DND-41 (cell line): ENCODE measurements at regions not wholly inside any gene's neighbourhood (a gene's known extent, or its start where the extent isn't known, plus 50 kb on each side); places are given as distances from the start of the nearest gene placed in this dataset.

Source experiments
- EZH2 ChIP-seq: IDR thresholded peaks from 3 replicates; pipeline ENCODE4 v1.6.1; 2012; ENCODE audit warnings: borderline replicate concordance, low read depth, mild to moderate bottlenecking, moderate library complexity, low read length, inconsistent platforms; ENCODE audit not compliant: severe bottlenecking
- TF ChIP-seq, protein P1 (sequence below): IDR thresholded peaks from 2 replicates; pipeline ENCODE4 v1.5.1; 2012; ENCODE audit warnings: borderline replicate concordance, low read length, moderate library complexity, mild to moderate bottlenecking; ENCODE audit not compliant: poor library complexity, severe bottlenecking; ENCODE audit errors: extremely low read depth

DNA sequence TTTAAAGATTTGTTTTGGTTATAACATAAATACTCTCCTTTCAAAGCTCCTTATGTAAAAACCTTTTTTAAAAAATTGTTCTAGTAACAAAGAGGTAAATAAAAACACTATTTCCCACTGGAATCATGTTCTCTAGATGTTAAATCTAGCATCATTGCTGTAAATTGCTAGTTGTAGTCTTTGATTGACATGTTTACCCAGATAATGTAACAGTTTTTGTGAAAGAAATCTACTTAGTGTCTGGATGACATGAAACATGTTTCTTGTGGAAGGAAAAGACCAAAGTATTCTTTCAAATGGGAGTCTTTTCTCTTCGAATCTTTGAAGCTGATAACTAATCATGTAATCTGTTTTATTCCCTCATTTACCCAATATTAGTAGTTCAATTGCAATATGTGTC lies 1565.9 kb upstream of the WWC1 start:
- TF ChIP-seq, protein P1, sequence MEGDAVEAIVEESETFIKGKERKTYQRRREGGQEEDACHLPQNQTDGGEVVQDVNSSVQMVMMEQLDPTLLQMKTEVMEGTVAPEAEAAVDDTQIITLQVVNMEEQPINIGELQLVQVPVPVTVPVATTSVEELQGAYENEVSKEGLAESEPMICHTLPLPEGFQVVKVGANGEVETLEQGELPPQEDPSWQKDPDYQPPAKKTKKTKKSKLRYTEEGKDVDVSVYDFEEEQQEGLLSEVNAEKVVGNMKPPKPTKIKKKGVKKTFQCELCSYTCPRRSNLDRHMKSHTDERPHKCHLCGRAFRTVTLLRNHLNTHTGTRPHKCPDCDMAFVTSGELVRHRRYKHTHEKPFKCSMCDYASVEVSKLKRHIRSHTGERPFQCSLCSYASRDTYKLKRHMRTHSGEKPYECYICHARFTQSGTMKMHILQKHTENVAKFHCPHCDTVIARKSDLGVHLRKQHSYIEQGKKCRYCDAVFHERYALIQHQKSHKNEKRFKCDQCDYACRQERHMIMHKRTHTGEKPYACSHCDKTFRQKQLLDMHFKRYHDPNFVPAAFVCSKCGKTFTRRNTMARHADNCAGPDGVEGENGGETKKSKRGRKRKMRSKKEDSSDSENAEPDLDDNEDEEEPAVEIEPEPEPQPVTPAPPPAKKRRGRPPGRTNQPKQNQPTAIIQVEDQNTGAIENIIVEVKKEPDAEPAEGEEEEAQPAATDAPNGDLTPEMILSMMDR = no peak
- TF ChIP-seq EZH2 = no peak
